ENCODE measurements at regions not wholly inside any gene's neighbourhood (a gene's known extent, or its start where the extent isn't known, plus 50 kb on each side); places are given as distances from the start of the nearest gene placed in this dataset.

DNA sequence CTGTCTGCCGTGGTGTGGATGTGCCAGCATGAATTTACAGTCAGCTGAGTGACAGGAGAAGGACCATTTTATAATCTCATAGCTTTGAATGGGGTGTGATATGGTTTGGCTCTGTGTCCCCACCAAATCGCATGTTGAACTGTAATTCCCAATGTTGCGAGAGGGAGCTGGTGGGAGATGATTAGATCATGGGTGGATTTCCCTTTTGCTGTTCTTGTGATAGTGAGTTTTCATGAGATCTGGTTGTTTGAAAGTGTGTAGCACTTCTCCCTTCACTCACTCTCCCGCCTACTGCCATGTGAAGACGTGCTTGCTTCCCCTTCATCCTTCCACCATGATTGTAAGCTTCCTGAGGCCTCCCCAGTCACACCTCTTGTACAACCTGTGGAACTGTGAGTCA lies 111.9 kb upstream of the CHD2 start:
- TF ChIP-seq, protein P1, sequence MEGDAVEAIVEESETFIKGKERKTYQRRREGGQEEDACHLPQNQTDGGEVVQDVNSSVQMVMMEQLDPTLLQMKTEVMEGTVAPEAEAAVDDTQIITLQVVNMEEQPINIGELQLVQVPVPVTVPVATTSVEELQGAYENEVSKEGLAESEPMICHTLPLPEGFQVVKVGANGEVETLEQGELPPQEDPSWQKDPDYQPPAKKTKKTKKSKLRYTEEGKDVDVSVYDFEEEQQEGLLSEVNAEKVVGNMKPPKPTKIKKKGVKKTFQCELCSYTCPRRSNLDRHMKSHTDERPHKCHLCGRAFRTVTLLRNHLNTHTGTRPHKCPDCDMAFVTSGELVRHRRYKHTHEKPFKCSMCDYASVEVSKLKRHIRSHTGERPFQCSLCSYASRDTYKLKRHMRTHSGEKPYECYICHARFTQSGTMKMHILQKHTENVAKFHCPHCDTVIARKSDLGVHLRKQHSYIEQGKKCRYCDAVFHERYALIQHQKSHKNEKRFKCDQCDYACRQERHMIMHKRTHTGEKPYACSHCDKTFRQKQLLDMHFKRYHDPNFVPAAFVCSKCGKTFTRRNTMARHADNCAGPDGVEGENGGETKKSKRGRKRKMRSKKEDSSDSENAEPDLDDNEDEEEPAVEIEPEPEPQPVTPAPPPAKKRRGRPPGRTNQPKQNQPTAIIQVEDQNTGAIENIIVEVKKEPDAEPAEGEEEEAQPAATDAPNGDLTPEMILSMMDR (IDR thresholded peaks at IDR 0.05 in 2 of 3, conservative IDR thresholded peaks at IDR 0.05 in 1 of 3; ENCODE audit: control insufficient read depth in 2 of 3, extremely low read depth in 1 of 3, insufficient read depth in 1 of 3, low read depth in 3 of 3, low read length in 3 of 3), result no peak
- TF ChIP-seq ATF7 (IDR thresholded peaks at IDR 0.05; ENCODE audit: low read depth), result no peak
- no peak for TF ChIP-seq TCF7 (IDR thresholded peaks at IDR 0.05; ENCODE audit: borderline replicate concordance)
- TF ChIP-seq EP300 (IDR thresholded peaks at IDR 0.05; ENCODE audit: borderline replicate concordance in 1 of 2, control insufficient read depth in 1 of 2, low read depth in 2 of 2, low read length in 2 of 2), result no peak
- TF ChIP-seq POLR2AphosphoS5 (IDR thresholded peaks at IDR 0.05; ENCODE audit: low read length), result no peak
- no peak for TF ChIP-seq CREB1 (IDR thresholded peaks at IDR 0.05; ENCODE audit: low read depth)
- TF ChIP-seq CEBPB (IDR thresholded peaks at IDR 0.05; ENCODE audit: borderline replicate concordance in 1 of 2, low read depth in 2 of 2, low read length in 2 of 2), result no peak
- TF ChIP-seq IKZF2 (IDR thresholded peaks at IDR 0.05), result no peak
- TF ChIP-seq EZH2 (IDR thresholded peaks at IDR 0.05; ENCODE audit: borderline replicate concordance, control insufficient read depth, low read depth, low read length), result no peak
- TF ChIP-seq TAF1 (IDR thresholded peaks at IDR 0.05; ENCODE audit: borderline replicate concordance, low read depth, low read length), result no peak
- TF ChIP-seq YY1 (IDR thresholded peaks at IDR 0.05; ENCODE audit: low read depth, low read length), result no peak
- no peak for TF ChIP-seq ZNF622 (IDR thresholded peaks at IDR 0.05)
- TF ChIP-seq, protein P2, sequence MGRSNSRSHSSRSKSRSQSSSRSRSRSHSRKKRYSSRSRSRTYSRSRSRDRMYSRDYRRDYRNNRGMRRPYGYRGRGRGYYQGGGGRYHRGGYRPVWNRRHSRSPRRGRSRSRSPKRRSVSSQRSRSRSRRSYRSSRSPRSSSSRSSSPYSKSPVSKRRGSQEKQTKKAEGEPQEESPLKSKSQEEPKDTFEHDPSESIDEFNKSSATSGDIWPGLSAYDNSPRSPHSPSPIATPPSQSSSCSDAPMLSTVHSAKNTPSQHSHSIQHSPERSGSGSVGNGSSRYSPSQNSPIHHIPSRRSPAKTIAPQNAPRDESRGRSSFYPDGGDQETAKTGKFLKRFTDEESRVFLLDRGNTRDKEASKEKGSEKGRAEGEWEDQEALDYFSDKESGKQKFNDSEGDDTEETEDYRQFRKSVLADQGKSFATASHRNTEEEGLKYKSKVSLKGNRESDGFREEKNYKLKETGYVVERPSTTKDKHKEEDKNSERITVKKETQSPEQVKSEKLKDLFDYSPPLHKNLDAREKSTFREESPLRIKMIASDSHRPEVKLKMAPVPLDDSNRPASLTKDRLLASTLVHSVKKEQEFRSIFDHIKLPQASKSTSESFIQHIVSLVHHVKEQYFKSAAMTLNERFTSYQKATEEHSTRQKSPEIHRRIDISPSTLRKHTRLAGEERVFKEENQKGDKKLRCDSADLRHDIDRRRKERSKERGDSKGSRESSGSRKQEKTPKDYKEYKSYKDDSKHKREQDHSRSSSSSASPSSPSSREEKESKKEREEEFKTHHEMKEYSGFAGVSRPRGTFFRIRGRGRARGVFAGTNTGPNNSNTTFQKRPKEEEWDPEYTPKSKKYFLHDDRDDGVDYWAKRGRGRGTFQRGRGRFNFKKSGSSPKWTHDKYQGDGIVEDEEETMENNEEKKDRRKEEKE (IDR thresholded peaks at IDR 0.05), result no peak
- TF ChIP-seq RAD21 (IDR thresholded peaks at IDR 0.05; ENCODE audit: insufficient read depth, low read depth, low read length), result no peak
